ENCODE measurements at regions not wholly inside any gene's neighbourhood (a gene's known extent, or its start where the extent isn't known, plus 50 kb on each side); places are given as distances from the start of the nearest gene placed in this dataset.

DNA sequence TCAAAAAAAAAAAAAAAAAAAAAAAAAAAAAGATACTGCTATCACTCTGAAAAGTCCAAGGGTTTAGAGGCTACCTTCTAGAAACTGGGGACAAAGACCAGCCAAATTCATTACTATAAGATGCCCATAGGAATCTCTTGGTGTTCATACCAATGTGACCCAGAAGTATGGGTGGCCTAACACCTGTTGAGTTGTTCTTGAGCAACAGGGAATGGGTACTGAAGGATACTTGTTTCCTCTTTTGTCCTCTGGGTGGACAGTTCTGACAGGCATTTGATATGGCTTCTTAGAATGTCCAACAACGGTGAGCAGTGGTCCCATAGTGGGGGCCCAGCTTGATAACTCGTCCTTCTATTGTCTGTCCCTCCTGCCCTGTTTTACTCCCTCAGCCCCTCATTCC is 141.4 kb upstream of the PLEKHM1 start:
- TF ChIP-seq TAF1 (IDR thresholded peaks at IDR 0.05; ENCODE audit: borderline replicate concordance, insufficient read depth, low read length) (no peak), POLR2AphosphoS5 (IDR thresholded peaks at IDR 0.05; ENCODE audit: low read depth, low read length) (no peak), SIN3A (IDR thresholded peaks at IDR 0.05; ENCODE audit: borderline replicate concordance, insufficient read depth, low read length) (no peak), FOXP2 (optimal IDR thresholded peaks at IDR 0.05; ENCODE audit: borderline replicate concordance, extremely low read depth, extremely low read length, insufficient read depth) (no peak)
- TF ChIP-seq, protein P1, sequence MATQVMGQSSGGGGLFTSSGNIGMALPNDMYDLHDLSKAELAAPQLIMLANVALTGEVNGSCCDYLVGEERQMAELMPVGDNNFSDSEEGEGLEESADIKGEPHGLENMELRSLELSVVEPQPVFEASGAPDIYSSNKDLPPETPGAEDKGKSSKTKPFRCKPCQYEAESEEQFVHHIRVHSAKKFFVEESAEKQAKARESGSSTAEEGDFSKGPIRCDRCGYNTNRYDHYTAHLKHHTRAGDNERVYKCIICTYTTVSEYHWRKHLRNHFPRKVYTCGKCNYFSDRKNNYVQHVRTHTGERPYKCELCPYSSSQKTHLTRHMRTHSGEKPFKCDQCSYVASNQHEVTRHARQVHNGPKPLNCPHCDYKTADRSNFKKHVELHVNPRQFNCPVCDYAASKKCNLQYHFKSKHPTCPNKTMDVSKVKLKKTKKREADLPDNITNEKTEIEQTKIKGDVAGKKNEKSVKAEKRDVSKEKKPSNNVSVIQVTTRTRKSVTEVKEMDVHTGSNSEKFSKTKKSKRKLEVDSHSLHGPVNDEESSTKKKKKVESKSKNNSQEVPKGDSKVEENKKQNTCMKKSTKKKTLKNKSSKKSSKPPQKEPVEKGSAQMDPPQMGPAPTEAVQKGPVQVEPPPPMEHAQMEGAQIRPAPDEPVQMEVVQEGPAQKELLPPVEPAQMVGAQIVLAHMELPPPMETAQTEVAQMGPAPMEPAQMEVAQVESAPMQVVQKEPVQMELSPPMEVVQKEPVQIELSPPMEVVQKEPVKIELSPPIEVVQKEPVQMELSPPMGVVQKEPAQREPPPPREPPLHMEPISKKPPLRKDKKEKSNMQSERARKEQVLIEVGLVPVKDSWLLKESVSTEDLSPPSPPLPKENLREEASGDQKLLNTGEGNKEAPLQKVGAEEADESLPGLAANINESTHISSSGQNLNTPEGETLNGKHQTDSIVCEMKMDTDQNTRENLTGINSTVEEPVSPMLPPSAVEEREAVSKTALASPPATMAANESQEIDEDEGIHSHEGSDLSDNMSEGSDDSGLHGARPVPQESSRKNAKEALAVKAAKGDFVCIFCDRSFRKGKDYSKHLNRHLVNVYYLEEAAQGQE (IDR thresholded peaks at IDR 0.05; ENCODE audit: insufficient read depth in 1 of 2, low read depth in 2 of 2, low read length in 2 of 2) = no peak

DNA sequence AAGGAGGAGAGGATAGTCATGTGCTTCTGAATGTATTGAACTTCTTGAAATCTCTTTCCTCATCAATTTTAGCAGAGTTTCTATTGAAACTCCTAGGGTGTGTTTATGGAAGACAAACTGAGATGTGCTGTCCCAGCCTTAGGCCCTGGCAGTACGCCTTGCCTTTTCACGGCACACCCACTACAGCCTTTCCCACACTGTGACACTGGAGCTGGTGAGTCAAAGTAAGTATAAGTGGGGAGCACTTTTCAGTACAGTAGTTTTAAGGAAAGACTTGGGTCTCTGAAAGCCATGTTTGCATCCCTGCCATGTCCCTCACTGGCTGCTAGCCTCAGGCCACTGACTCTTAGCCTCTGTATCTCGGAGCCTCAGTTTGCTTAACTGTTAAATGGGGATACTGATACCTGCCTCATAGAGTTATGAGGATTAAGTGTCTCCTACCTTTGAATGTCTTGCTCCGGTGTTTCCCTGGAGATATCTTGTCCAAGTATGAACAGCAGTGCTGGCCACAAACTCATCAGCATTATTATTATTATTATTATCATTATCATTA is 144.7 kb upstream of the CRHR1 start:
- TF ChIP-seq SIN3A (IDR thresholded peaks at IDR 0.05; ENCODE audit: borderline replicate concordance, insufficient read depth, low read length) (no peak), TAF1 (IDR thresholded peaks at IDR 0.05; ENCODE audit: borderline replicate concordance, insufficient read depth, low read length) (no peak), FOXP2 (optimal IDR thresholded peaks at IDR 0.05; ENCODE audit: borderline replicate concordance, extremely low read depth, extremely low read length, insufficient read depth) (no peak), POLR2AphosphoS5 (IDR thresholded peaks at IDR 0.05; ENCODE audit: low read depth, low read length) (no peak)
- TF ChIP-seq, protein P1 (IDR thresholded peaks at IDR 0.05; ENCODE audit: insufficient read depth in 1 of 2, low read depth in 2 of 2, low read length in 2 of 2) = no peak

DNA sequence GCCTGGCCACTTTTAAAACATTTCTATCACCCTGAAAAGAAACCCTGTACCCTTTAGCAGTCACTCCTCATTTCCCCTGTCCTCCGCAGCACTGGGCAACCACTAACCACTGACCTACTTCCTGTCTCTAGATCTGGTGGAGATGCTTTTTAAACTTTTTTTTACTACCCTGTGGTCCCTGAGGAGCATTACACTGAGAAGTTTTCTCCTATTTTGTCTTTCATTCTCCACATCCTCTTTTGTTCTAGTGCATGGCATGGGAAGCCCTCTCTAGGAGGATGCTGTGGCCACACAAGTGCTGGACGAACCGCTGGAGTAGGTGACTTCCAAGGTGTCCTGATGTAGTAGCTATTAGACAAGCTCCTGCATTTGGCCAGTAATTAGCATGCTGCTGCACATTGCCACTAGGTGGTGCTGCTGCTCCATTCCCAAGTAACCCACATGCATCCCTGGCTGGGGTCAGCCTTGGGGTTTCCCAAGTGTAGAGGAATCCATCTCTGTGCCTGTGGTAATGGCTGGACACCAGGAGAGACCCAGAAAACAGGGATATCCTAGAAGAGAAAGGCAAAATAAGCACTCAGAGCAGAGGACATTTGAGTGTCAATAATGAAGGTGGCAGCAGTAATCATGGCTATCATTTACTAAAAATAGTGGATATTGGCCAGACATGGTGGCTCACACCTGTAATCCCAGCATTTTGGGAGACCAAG is 143.8 kb upstream of the CRHR1 start:
- TF ChIP-seq FOXP2 (optimal IDR thresholded peaks at IDR 0.05; ENCODE audit: borderline replicate concordance, extremely low read depth, extremely low read length, insufficient read depth) (no peak), SIN3A (IDR thresholded peaks at IDR 0.05; ENCODE audit: borderline replicate concordance, insufficient read depth, low read length) (no peak), POLR2AphosphoS5 (IDR thresholded peaks at IDR 0.05; ENCODE audit: low read depth, low read length) (no peak)
- TF ChIP-seq, protein P1 (IDR thresholded peaks at IDR 0.05; ENCODE audit: insufficient read depth in 1 of 2, low read depth in 2 of 2, low read length in 2 of 2) = no peak

DNA sequence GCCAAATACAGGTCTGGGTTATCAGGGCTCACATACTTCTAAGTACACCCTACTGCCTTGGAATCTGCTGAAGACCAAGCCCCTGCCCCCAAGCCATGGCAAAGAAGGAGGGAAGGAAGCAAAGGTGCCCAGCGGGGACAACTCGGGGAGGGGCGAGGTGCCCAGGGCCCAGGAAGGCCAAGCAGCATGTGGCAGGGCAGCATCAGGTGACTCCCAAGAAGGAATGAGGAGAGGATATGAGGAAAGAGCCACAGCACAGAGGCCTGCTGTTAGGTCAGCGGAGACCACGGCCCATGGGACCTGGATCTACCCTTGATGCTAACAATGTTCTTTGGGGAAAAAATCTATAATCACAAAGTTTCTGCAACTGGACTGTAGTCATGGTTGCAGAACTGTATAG is 142.6 kb upstream of the CRHR1 start:
- TF ChIP-seq FOXP2 (optimal IDR thresholded peaks at IDR 0.05; ENCODE audit: borderline replicate concordance, extremely low read depth, extremely low read length, insufficient read depth) (no peak), TAF1 (IDR thresholded peaks at IDR 0.05; ENCODE audit: borderline replicate concordance, insufficient read depth, low read length) (no peak)

DNA sequence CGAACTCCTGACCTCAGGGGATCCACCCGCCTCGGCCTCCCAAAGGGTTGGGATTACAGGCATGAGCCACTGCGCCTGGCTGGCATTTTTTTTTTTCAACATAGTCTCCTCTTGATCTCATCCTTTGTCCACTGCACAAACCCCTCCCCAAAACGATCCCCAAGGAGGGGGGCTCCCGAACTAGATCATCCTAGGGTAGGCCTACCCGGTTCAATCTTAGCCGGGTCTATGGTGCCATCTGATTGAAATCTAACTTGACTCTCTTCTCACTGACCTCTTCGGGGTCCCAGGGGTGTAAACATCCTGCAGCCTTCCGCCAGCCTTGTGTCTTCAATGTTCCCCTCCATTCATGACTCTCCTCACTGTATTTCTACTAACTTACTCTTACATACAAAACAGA is 140.5 kb upstream of the CRHR1 start:
- TF ChIP-seq, protein P1 (IDR thresholded peaks at IDR 0.05; ENCODE audit: insufficient read depth in 1 of 2, low read depth in 2 of 2, low read length in 2 of 2) = no peak
- TF ChIP-seq TAF1 (IDR thresholded peaks at IDR 0.05; ENCODE audit: borderline replicate concordance, insufficient read depth, low read length) (no peak), FOXP2 (optimal IDR thresholded peaks at IDR 0.05; ENCODE audit: borderline replicate concordance, extremely low read depth, extremely low read length, insufficient read depth) (no peak), POLR2AphosphoS5 (IDR thresholded peaks at IDR 0.05; ENCODE audit: low read depth, low read length) (no peak), SIN3A (IDR thresholded peaks at IDR 0.05; ENCODE audit: borderline replicate concordance, insufficient read depth, low read length) (no peak)

All from PFSK-1 (cell line).